H1 (cell line): ENCODE measurements at regions not wholly inside any gene's neighbourhood (a gene's known extent, or its start where the extent isn't known, plus 50 kb on each side); places are given as distances from the start of the nearest gene placed in this dataset.

ENCODE experiments used
- CTCF ChIA-PET: fragments of 300-600 bp; sonication (Branson Sonifier 250); formaldehyde crosslinking; loops from one replicate; lab custom pipeline; 2021; ENCODE audit not compliant: partially characterized antibody; lab: Charles Lee
- POLR2A ChIA-PET: fragments of 300-600 bp; sonication (Branson Sonifier 250); formaldehyde crosslinking; loops from one replicate; lab custom pipeline; 2021; ENCODE audit warnings: inconsistent platforms; ENCODE audit not compliant: partially characterized antibody; lab: Charles Lee
- DNase-seq, 2 experiments: peaks; one replicate each; pipeline versions ENCODE4 v3.0.0 to v3.0.0-alpha.2; 2010 to 2022; ENCODE audit warnings: low spot score in 2 of 2, low read depth in 1 of 2, mixed read lengths in 1 of 2
- FAIRE-seq: peaks from 2 replicates; lab custom pipeline; 2011; peaks lifted over from hg19 to GRCh38; lab: Jason Lieb, UNC
- H2AFZ ChIP-seq: 2 replicates; pipeline ENCODE4 v1.8.1; 2012; ENCODE audit warnings: low read length, inconsistent platforms
- H2AK5ac ChIP-seq: 2 replicates; pipeline ENCODE4 v1.6.1; 2013; ENCODE audit warnings: low read depth, low read length
- H2BK120ac ChIP-seq: replicated peaks from 2 replicates; pipeline ENCODE3; 2013; ENCODE audit warnings: low read depth, low read length, inconsistent platforms
- H2BK12ac ChIP-seq: 2 replicates; pipeline ENCODE4 v1.6.1; 2013; ENCODE audit warnings: low read depth, low read length
- H2BK15ac ChIP-seq: 2 replicates; pipeline ENCODE4 v1.6.1; 2013; ENCODE audit warnings: low read length
- H2BK20ac ChIP-seq: 2 replicates; pipeline ENCODE4 v1.6.1; 2013; ENCODE audit warnings: low read length
- H2BK5ac ChIP-seq: 2 replicates; pipeline ENCODE4 v1.6.1; 2013; ENCODE audit warnings: low read depth, low read length
- H3K14ac ChIP-seq: 2 replicates; pipeline ENCODE4 v1.6.1; 2013; ENCODE audit warnings: inconsistent platforms; ENCODE audit not compliant: insufficient read length
- H3K18ac ChIP-seq: 2 replicates; pipeline ENCODE4 v1.6.1; 2013; ENCODE audit warnings: low read length; ENCODE audit errors: extremely low read depth
- H3K23ac ChIP-seq: 2 replicates; pipeline ENCODE4 v1.6.1; 2013; ENCODE audit warnings: inconsistent platforms; ENCODE audit not compliant: insufficient read length
- H3K23me2 ChIP-seq: 2 replicates; pipeline ENCODE4 v1.6.1; 2013; ENCODE audit warnings: low read depth, low read length
- H3K27ac ChIP-seq: 2 replicates; pipeline ENCODE4 v1.6.1; 2011; ENCODE audit warnings: low read depth, low read length, inconsistent platforms
- H3K27me3 ChIP-seq, 4 experiments: replicated peaks in 1 of 4; 1 replicate in 1 of 4; 2 replicates in 3 of 4; pipeline versions ENCODE4 v1.6.1 to v1.8.1; 2011 to 2013; ENCODE audit warnings: low read length in 3 of 4, mild to moderate bottlenecking in 3 of 4, inconsistent platforms in 2 of 4, mixed read lengths in 2 of 4, moderate library complexity in 1 of 4; ENCODE audit not compliant: control insufficient read depth in 3 of 4, insufficient read depth in 3 of 4; ENCODE audit errors: extremely low read depth in 1 of 4
- H3K36me3 ChIP-seq, 4 experiments: 2 replicates each; pipeline versions ENCODE4 v1.6.1 to v1.8.1; 2011 to 2013; ENCODE audit warnings: mild to moderate bottlenecking in 4 of 4, low read length in 3 of 4, moderate library complexity in 2 of 4, control low read depth in 1 of 4, inconsistent platforms in 1 of 4; ENCODE audit not compliant: insufficient read depth in 4 of 4, control insufficient read depth in 2 of 4
- H3K4ac ChIP-seq: replicated peaks from 2 replicates; pipeline ENCODE3; 2013; ENCODE audit warnings: low read length, low read depth, mixed read lengths, inconsistent platforms; ENCODE audit not compliant: insufficient read length
- H3K4me1 ChIP-seq, 4 experiments: replicated peaks in 1 of 4; 1 replicate in 1 of 4; 2 replicates in 3 of 4; pipeline versions ENCODE4 v1.6.1 to v1.8.1; 2011 to 2013; ENCODE audit warnings: low read length in 3 of 4, inconsistent platforms in 2 of 4, mixed read lengths in 1 of 4; ENCODE audit not compliant: insufficient read depth in 4 of 4, control insufficient read depth in 3 of 4
- H3K4me2 ChIP-seq, 2 experiments: 2 replicates each; pipeline versions ENCODE4 v1.6.1 to v1.8.1; 2011 to 2013; ENCODE audit warnings: low read depth in 2 of 2, low read length in 2 of 2, control low read depth in 1 of 2, inconsistent platforms in 1 of 2, mild to moderate bottlenecking in 1 of 2; ENCODE audit not compliant: insufficient read depth in 1 of 2
- H3K4me3 ChIP-seq, 4 experiments: fragments of 200-600, 300-600 bp in 1 of 4; sonication (generic), shearing (Covaris generic), sonication (Bioruptor Twin) in 1 of 4; 2 replicates each; pipeline versions ENCODE4 v1.5.1 to v1.8.1; 2011 to 2016; ENCODE audit warnings: low read length in 4 of 4, low read depth in 3 of 4, control low read depth in 2 of 4, inconsistent platforms in 2 of 4, mild to moderate bottlenecking in 2 of 4, mixed read lengths in 1 of 4, moderate library complexity in 1 of 4; ENCODE audit not compliant: insufficient read depth in 2 of 4; ENCODE audit errors: extremely low read depth in 1 of 4
- H3K56ac ChIP-seq: replicated peaks from 2 replicates; pipeline ENCODE3; 2013; ENCODE audit warnings: low read depth, mild to moderate bottlenecking, mixed read lengths, low read length, inconsistent platforms; ENCODE audit not compliant: insufficient read length
- H3K79me1 ChIP-seq: 2 replicates; pipeline ENCODE4 v1.6.1; 2013; ENCODE audit warnings: low read depth, low read length, control low read depth
- H3K79me2 ChIP-seq, 2 experiments: 2 replicates each; pipeline versions ENCODE4 v1.6.1 to v1.8.1; 2012 to 2013; ENCODE audit warnings: low read length in 2 of 2, mild to moderate bottlenecking in 2 of 2, inconsistent platforms in 1 of 2; ENCODE audit not compliant: insufficient read depth in 2 of 2, control insufficient read depth in 1 of 2
- H3K9ac ChIP-seq, 4 experiments: replicated peaks in 1 of 4; 1 replicate in 1 of 4; 2 replicates in 3 of 4; pipeline versions ENCODE4 v1.6.1 to v1.8.1; 2011 to 2013; ENCODE audit warnings: low read depth in 3 of 4, low read length in 3 of 4, control low read depth in 2 of 4, mild to moderate bottlenecking in 2 of 4, moderate library complexity in 2 of 4, inconsistent platforms in 1 of 4; ENCODE audit errors: extremely low read depth in 1 of 4
- H3K9me3 ChIP-seq, 2 experiments: 2 replicates each; pipeline versions ENCODE4 v1.6.1 to v1.8.1; 2012 to 2013; ENCODE audit warnings: mild to moderate bottlenecking in 2 of 2, moderate library complexity in 2 of 2, control low read depth in 1 of 2, inconsistent platforms in 1 of 2, low read depth in 1 of 2, low read length in 1 of 2, mixed read lengths in 1 of 2; ENCODE audit not compliant: insufficient read depth in 2 of 2
- H4K20me1 ChIP-seq, 2 experiments: replicated peaks in 1 of 2; 2 replicates each; pipeline versions ENCODE3 to v1.8.1; 2011 to 2013; ENCODE audit warnings: inconsistent platforms in 2 of 2, low read length in 2 of 2, mild to moderate bottlenecking in 1 of 2; ENCODE audit not compliant: insufficient read depth in 2 of 2, control insufficient read depth in 1 of 2
- H4K5ac ChIP-seq: 2 replicates; pipeline ENCODE4 v1.6.1; 2013; ENCODE audit warnings: low read length, low read depth, mixed read lengths, inconsistent platforms; ENCODE audit not compliant: insufficient read length
- H4K8ac ChIP-seq: 2 replicates; pipeline ENCODE4 v1.8.0; 2013; ENCODE audit warnings: mild to moderate bottlenecking, moderate library complexity, low read length, inconsistent platforms; ENCODE audit not compliant: insufficient read depth; ENCODE audit errors: extremely low read depth
- H4K91ac ChIP-seq: replicated peaks from 2 replicates; pipeline ENCODE3; 2013; ENCODE audit warnings: low read length, mixed read lengths, inconsistent platforms; ENCODE audit not compliant: insufficient read length
- KDM5A ChIP-seq: fragments of 200-600 bp; IDR thresholded peaks from 2 replicates; pipeline ENCODE4 v1.7.1; 2012; ENCODE audit warnings: mild to moderate bottlenecking, low read length, inconsistent platforms, mixed read lengths
- WGBS, 2 experiments: shearing (Covaris generic) in 1 of 2; methylation state at CpG; one replicate each; pipeline versions ENCODE4 v1.1.6 to v1.1.7; 2013 to 2015; ENCODE audit warnings: low lambda C conversion rate in 2 of 2, mixed read lengths in 2 of 2, inconsistent platforms in 1 of 2, low coverage in 1 of 2, missing lambda C conversion rate in 1 of 2; ENCODE audit not compliant: insufficient replicate concordance in 2 of 2, insufficient coverage in 1 of 2, insufficient read length in 1 of 2; ENCODE audit errors: extremely low coverage in 1 of 2, missing lambda C conversion rate in 1 of 2; 5-methylcytosine and 5-hydroxymethylcytosine counted together

DNA sequence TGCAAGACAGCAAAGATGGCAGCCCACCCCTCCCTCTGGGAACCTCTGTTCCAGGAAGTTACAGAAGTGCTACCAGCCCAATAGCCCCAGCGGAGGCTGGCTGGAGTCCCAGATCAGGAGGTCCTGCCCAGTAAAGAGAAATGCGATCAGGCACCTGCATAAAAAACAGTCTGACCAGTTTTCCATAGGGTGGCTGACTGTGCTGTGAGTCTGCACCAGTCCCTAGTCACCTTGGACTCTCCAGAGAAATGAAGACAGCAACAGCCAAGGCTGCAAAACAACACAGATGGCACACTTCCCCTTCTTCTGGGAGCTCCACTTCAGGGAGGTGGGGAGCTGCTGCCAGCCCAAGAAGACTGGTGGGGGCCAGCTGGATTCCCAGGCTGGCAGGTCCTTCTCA is 265.5 kb upstream of the PCSK5 start:
- CTCF ChIA-PET: interaction anchor here (1.6 kb wide), 1 partner anchor 37 kb away, joined by 3 read pairs; no protein-coding TSS in a partner anchor
- no peak overlapping the region for H4K8ac ChIP-seq

More for the DNA sequence above, 265.5 kb upstream of the PCSK5 start:
- H3K36me3 ChIP-seq: no peaks in the 10 kb centered on the region
- no peak overlapping the region for H2AK5ac ChIP-seq
- FAIRE-seq: no peak
- POLR2A ChIA-PET: no interaction called here
- H2AFZ ChIP-seq: no peak overlapping the region
- H2BK5ac ChIP-seq: no peak overlapping the region
- no peaks in the 10 kb centered on the region for H4K20me1 ChIP-seq
- H2BK15ac ChIP-seq: no peak overlapping the region
- no peaks in the 10 kb centered on the region; a peak in 1 of 7 replicates for H3K4me1 ChIP-seq
- H3K4ac ChIP-seq: no peak overlapping the region
- no peak overlapping the region for H3K9ac ChIP-seq
- no peak overlapping the region for H4K5ac ChIP-seq
- H3K27ac ChIP-seq: no peak overlapping the region
- no peaks in the 10 kb centered on the region for H3K9me3 ChIP-seq
- no peak overlapping the region for H3K14ac ChIP-seq
- DNase-seq: no peak
- TF ChIP-seq KDM5A: no peak
- TF ChIP-seq, all 59 proteins: peak for 0
- Histone ChIP-seq H3K18ac (no peak overlapping the region), H3K23me2 (no peaks in the 10 kb centered on the region), H3K4me3 (no peak overlapping the region), H3K79me2 (no peaks in the 10 kb centered on the region), H4K91ac (no peak overlapping the region), H3K79me1 (no peaks in the 10 kb centered on the region), H2BK20ac (no peak overlapping the region), H3K27me3 (no peaks in the 10 kb centered on the region), H2BK12ac (no peak overlapping the region), H3K23ac (no peak overlapping the region), H2BK120ac (no peak overlapping the region), H3K56ac (no peak overlapping the region), H3K4me2 (no peak overlapping the region)
- 91% methylated on average over 2 of the region's 2 CpGs; no CpG with 5 or more reads in 1 of the 2 experiments for WGBS, 2 experiments
